ENCODE measurements at regions not wholly inside any gene's neighbourhood (a gene's known extent, or its start where the extent isn't known, plus 50 kb on each side); places are given as distances from the start of the nearest gene placed in this dataset.
"Not testable (repeated sequence)": the region's sequence is repeated elsewhere in the genome, so short reads cannot be mapped to it uniquely, and the experiment has no call there.

GRCh38 chr5:87049012-87049411 lies 218.7 kb upstream of the RASA1 start:
- no CpG with 5 or more reads among the region's 6 CpGs for WGBS, 2 donors (ENCODE audit: extremely low coverage in 2 of 2, insufficient read length in 2 of 2, insufficient replicate concordance in 1 of 2)
- not testable (repeated sequence) for H3K4me1 ChIP-seq (ENCODE audit: control insufficient read depth in 2 of 2, insufficient read depth in 1 of 2, low read depth in 1 of 2, low read length in 2 of 2)

GRCh38 chr5:87051502-87052113 lies 216.1 kb upstream of the RASA1 start:
- H3K27me3 ChIP-seq (ENCODE audit: control insufficient read depth in 3 of 3, insufficient read depth in 3 of 3, low read depth in 1 of 3, low read length in 3 of 3): no peaks in the 10 kb centered on the region
- H2AFZ ChIP-seq (ENCODE audit: low read length): no peak overlapping the region
- H3K18ac ChIP-seq (ENCODE audit: low read length): no peak overlapping the region
- no peak overlapping the region for H2BK5ac ChIP-seq (ENCODE audit: low read length)
- H3K27ac ChIP-seq (replicated peaks; ENCODE audit: low read length): no peak overlapping the region
- no peak overlapping the region for H3K14ac ChIP-seq (ENCODE audit: low read length)
- no peaks in the 10 kb centered on the region for H3K36me3 ChIP-seq (replicated peaks in 1 of 2; ENCODE audit: control insufficient read depth in 2 of 2, insufficient read depth in 2 of 2, low read length in 2 of 2)
- no peak overlapping the region for H2BK15ac ChIP-seq (ENCODE audit: low read length)
- H3K4me3 ChIP-seq (ENCODE audit: low read length in 2 of 2): no peak overlapping the region
- H4K8ac ChIP-seq (ENCODE audit: low read depth, low read length): no peak overlapping the region
- H4K91ac ChIP-seq (ENCODE audit: low read depth, low read length, poor library complexity): no peak overlapping the region
- no peak overlapping the region for H3K4ac ChIP-seq (ENCODE audit: low read length)
- no peaks in the 10 kb centered on the region for H3K9me3 ChIP-seq (replicated peaks in 1 of 2; ENCODE audit: control insufficient read depth in 2 of 2, insufficient read depth in 1 of 2, low read depth in 1 of 2, low read length in 2 of 2)
- H3K9ac ChIP-seq (ENCODE audit: low read depth, low read length, poor library complexity): no peak overlapping the region
- no peaks in the 10 kb centered on the region for H3K4me1 ChIP-seq (ENCODE audit: control insufficient read depth in 2 of 2, insufficient read depth in 1 of 2, low read depth in 1 of 2, low read length in 2 of 2)
- no peak overlapping the region for H2BK12ac ChIP-seq (ENCODE audit: low read length)
- DNase-seq (ENCODE audit: low spot score): no peak
- H2AK5ac ChIP-seq (ENCODE audit: low read depth, low read length): no peak overlapping the region
- no CpG with 5 or more reads among the region's 3 CpGs for WGBS, 2 donors (ENCODE audit: extremely low coverage in 2 of 2, insufficient read length in 2 of 2, insufficient replicate concordance in 1 of 2)
- H3K79me1 ChIP-seq (ENCODE audit: low read depth, low read length): no peaks in the 10 kb centered on the region
- no peak overlapping the region for H3K23ac ChIP-seq (ENCODE audit: low read depth, low read length, poor library complexity)
- H3K4me2 ChIP-seq (ENCODE audit: insufficient read depth, low read length, poor library complexity, severe bottlenecking): no peak overlapping the region
- no peak overlapping the region for H2BK120ac ChIP-seq (ENCODE audit: low read depth, low read length)

More at GRCh38 chr5:87049012-87049411, 218.7 kb upstream of the RASA1 start:
- H3K4me3 ChIP-seq (ENCODE audit: low read length in 2 of 2); H3K18ac ChIP-seq (ENCODE audit: low read length); H3K4ac ChIP-seq (ENCODE audit: low read length); H2AK5ac ChIP-seq (ENCODE audit: low read depth, low read length); H3K36me3 ChIP-seq (replicated peaks in 1 of 2; ENCODE audit: control insufficient read depth in 2 of 2, insufficient read depth in 2 of 2, low read length in 2 of 2); H3K27me3 ChIP-seq (ENCODE audit: control insufficient read depth in 3 of 3, insufficient read depth in 3 of 3, low read depth in 1 of 3, low read length in 3 of 3); H2BK15ac ChIP-seq (ENCODE audit: low read length); H2BK12ac ChIP-seq (ENCODE audit: low read length); H3K23ac ChIP-seq (ENCODE audit: low read depth, low read length, poor library complexity); H3K27ac ChIP-seq (replicated peaks; ENCODE audit: low read length); H3K4me2 ChIP-seq (ENCODE audit: insufficient read depth, low read length, poor library complexity, severe bottlenecking); H2BK120ac ChIP-seq (ENCODE audit: low read depth, low read length); H4K91ac ChIP-seq (ENCODE audit: low read depth, low read length, poor library complexity); H3K9ac ChIP-seq (ENCODE audit: low read depth, low read length, poor library complexity); H3K79me1 ChIP-seq (ENCODE audit: low read depth, low read length); H3K9me3 ChIP-seq (replicated peaks in 1 of 2; ENCODE audit: control insufficient read depth in 2 of 2, insufficient read depth in 1 of 2, low read depth in 1 of 2, low read length in 2 of 2); H2AFZ ChIP-seq (ENCODE audit: low read length); H2BK5ac ChIP-seq (ENCODE audit: low read length); H4K8ac ChIP-seq (ENCODE audit: low read depth, low read length); DNase-seq (ENCODE audit: low spot score); H3K14ac ChIP-seq (ENCODE audit: low read length): not testable (repeated sequence)

GRCh38 chr5:87053146-87053545 lies 214.5 kb upstream of the RASA1 start:
- H4K8ac ChIP-seq (ENCODE audit: low read depth, low read length): no peak overlapping the region
- H4K91ac ChIP-seq (ENCODE audit: low read depth, low read length, poor library complexity): no peak overlapping the region
- H2BK15ac ChIP-seq (ENCODE audit: low read length): no peak overlapping the region
- H3K79me1 ChIP-seq (ENCODE audit: low read depth, low read length): no peaks in the 10 kb centered on the region
- DNase-seq (ENCODE audit: low spot score): no peak
- no peaks in the 10 kb centered on the region for H3K9me3 ChIP-seq (replicated peaks in 1 of 2; ENCODE audit: control insufficient read depth in 2 of 2, insufficient read depth in 1 of 2, low read depth in 1 of 2, low read length in 2 of 2)
- no peaks in the 10 kb centered on the region for H3K4me1 ChIP-seq (ENCODE audit: control insufficient read depth in 2 of 2, insufficient read depth in 1 of 2, low read depth in 1 of 2, low read length in 2 of 2)
- no peak overlapping the region for H3K14ac ChIP-seq (ENCODE audit: low read length)
- H3K18ac ChIP-seq (ENCODE audit: low read length): no peak overlapping the region
- H3K27me3 ChIP-seq (ENCODE audit: control insufficient read depth in 3 of 3, insufficient read depth in 3 of 3, low read depth in 1 of 3, low read length in 3 of 3): no peaks in the 10 kb centered on the region
- H3K9ac ChIP-seq (ENCODE audit: low read depth, low read length, poor library complexity): no peak overlapping the region
- no peaks in the 10 kb centered on the region for H3K36me3 ChIP-seq (replicated peaks in 1 of 2; ENCODE audit: control insufficient read depth in 2 of 2, insufficient read depth in 2 of 2, low read length in 2 of 2)
- no peak overlapping the region for H2AK5ac ChIP-seq (ENCODE audit: low read depth, low read length)
- H3K27ac ChIP-seq (replicated peaks; ENCODE audit: low read length): no peak overlapping the region
- no CpG with 5 or more reads among the region's 2 CpGs for WGBS, 2 donors (ENCODE audit: extremely low coverage in 2 of 2, insufficient read length in 2 of 2, insufficient replicate concordance in 1 of 2)
- H2BK12ac ChIP-seq (ENCODE audit: low read length): no peak overlapping the region
- no peak overlapping the region for H3K4me3 ChIP-seq (ENCODE audit: low read length in 2 of 2)
- H3K4ac ChIP-seq (ENCODE audit: low read length): no peak overlapping the region
- H2BK120ac ChIP-seq (ENCODE audit: low read depth, low read length): no peak overlapping the region
- H3K23ac ChIP-seq (ENCODE audit: low read depth, low read length, poor library complexity): no peak overlapping the region
- no peak overlapping the region for H2AFZ ChIP-seq (ENCODE audit: low read length)
- H3K4me2 ChIP-seq (ENCODE audit: insufficient read depth, low read length, poor library complexity, severe bottlenecking): no peak overlapping the region
- H2BK5ac ChIP-seq (ENCODE audit: low read length): no peak overlapping the region

DNA sequence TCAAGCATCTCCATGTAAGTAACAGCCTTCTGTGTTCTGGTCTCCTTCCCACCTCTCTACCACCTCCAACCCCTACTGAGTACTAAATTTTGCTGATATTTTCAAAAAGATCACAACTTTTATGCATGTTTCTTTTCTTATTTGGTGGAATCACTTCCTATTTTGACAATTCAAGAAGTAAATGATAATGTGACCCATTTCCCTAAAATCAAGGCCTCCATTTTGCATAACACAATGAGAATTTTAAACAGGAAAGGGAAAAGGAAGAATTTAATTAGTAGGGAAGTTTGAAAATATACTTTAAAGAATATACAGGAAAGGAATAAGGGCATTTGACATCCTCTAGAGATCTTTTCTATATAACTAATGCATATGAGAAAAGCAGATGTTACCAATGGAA lies 212.9 kb upstream of the RASA1 start:
- Histone ChIP-seq H3K4ac (ENCODE audit: low read length) (no peak overlapping the region), H3K79me1 (ENCODE audit: low read depth, low read length) (no peaks in the 10 kb centered on the region), H3K9ac (ENCODE audit: low read depth, low read length, poor library complexity) (no peak overlapping the region), H3K4me3 (ENCODE audit: low read length in 2 of 2) (no peak overlapping the region), H2AFZ (ENCODE audit: low read length) (no peak overlapping the region), H3K23ac (ENCODE audit: low read depth, low read length, poor library complexity) (no peak overlapping the region), H3K27me3 (ENCODE audit: control insufficient read depth in 3 of 3, insufficient read depth in 3 of 3, low read depth in 1 of 3, low read length in 3 of 3) (no peaks in the 10 kb centered on the region), H3K14ac (ENCODE audit: low read length) (no peak overlapping the region), H2BK12ac (ENCODE audit: low read length) (no peak overlapping the region), H3K4me1 (ENCODE audit: control insufficient read depth in 2 of 2, insufficient read depth in 1 of 2, low read depth in 1 of 2, low read length in 2 of 2) (no peaks in the 10 kb centered on the region), H2AK5ac (ENCODE audit: low read depth, low read length) (no peak overlapping the region), H2BK120ac (ENCODE audit: low read depth, low read length) (no peak overlapping the region), H3K4me2 (ENCODE audit: insufficient read depth, low read length, poor library complexity, severe bottlenecking) (no peak overlapping the region), H2BK5ac (ENCODE audit: low read length) (no peak overlapping the region), H4K91ac (ENCODE audit: low read depth, low read length, poor library complexity) (no peak overlapping the region), H3K27ac (replicated peaks; ENCODE audit: low read length) (no peak overlapping the region), H3K9me3 (replicated peaks in 1 of 2; ENCODE audit: control insufficient read depth in 2 of 2, insufficient read depth in 1 of 2, low read depth in 1 of 2, low read length in 2 of 2) (no peaks in the 10 kb centered on the region), H4K8ac (ENCODE audit: low read depth, low read length) (no peak overlapping the region), H3K18ac (ENCODE audit: low read length) (no peak overlapping the region), H3K36me3 (replicated peaks in 1 of 2; ENCODE audit: control insufficient read depth in 2 of 2, insufficient read depth in 2 of 2, low read length in 2 of 2) (no peaks in the 10 kb centered on the region), H2BK15ac (ENCODE audit: low read length) (no peak overlapping the region)
- DNase-seq (ENCODE audit: low spot score): no peak
